GM12865 (cell line): ENCODE measurements at regions not wholly inside any gene's neighbourhood (a gene's known extent, or its start where the extent isn't known, plus 50 kb on each side); places are given as distances from the start of the nearest gene placed in this dataset.
"Not testable (repeated sequence)": the region's sequence is repeated elsewhere in the genome, so short reads cannot be mapped to it uniquely, and the experiment has no call there.

Experiments
- DNase-seq: peaks from one replicate; pipeline ENCODE4 v3.0.0; 2010; ENCODE audit warnings: low read depth
- H3K4me3 ChIP-seq: 2 replicates; pipeline ENCODE4 v1.5.1; 2011; ENCODE audit warnings: mild to moderate bottlenecking, low read depth, low read length, control low read depth
- CTCF ChIP-seq: IDR thresholded peaks from 2 replicates; pipeline ENCODE4 v1.5.1; 2011; ENCODE audit warnings: low read length, control low read depth, low read depth, inconsistent platforms; ENCODE audit not compliant: insufficient read depth; ENCODE audit errors: missing control alignments

- DNase-seq, result no peak
- no peak overlapping the region for H3K4me3 ChIP-seq
- TF ChIP-seq CTCF, result no peak
Measured at GRCh38 chr2:100707016-100707947, 112.7 kb upstream of the NPAS2 start.

GRCh38 chr2:100708333-100708732, 111.6 kb upstream of the NPAS2 start:
- no peak for DNase-seq
- TF ChIP-seq CTCF, result no peak
- no peak overlapping the region for H3K4me3 ChIP-seq

GRCh38 chr2:100713106-100713505, 106.8 kb upstream of the NPAS2 start:
- no peak for DNase-seq
- H3K4me3 ChIP-seq, result no peak overlapping the region
- no peak for TF ChIP-seq CTCF

GRCh38 chr2:100714396-100715010, 105.4 kb upstream of the NPAS2 start:
- H3K4me3 ChIP-seq, DNase-seq: not testable (repeated sequence)

GRCh38 chr2:100715861-100716260, 104.1 kb upstream of the NPAS2 start:
- not testable (repeated sequence) for H3K4me3 ChIP-seq, DNase-seq

- H3K4me3 ChIP-seq, result no peak overlapping the region
- no peak for TF ChIP-seq CTCF
- DNase-seq, result no peak
Measured at GRCh38 chr2:100716581-100716980, 103.4 kb upstream of the NPAS2 start.

- DNase-seq, result no peak
- TF ChIP-seq CTCF, result no peak
- H3K4me3 ChIP-seq, result no peak overlapping the region
Measured at GRCh38 chr2:100718065-100718629, 101.8 kb upstream of the NPAS2 start.
